Stimulated activated naive CD8-positive, alpha-beta T cell treated with anti-CD3 and anti-CD28 coated beads, Interleukin-15, Interleukin-2, amounts not matched to agents 100 ng/mL and 50 ng/mL, for 24 hours (primary cell): ENCODE measurements at regions not wholly inside any gene's neighbourhood (a gene's known extent, or its start where the extent isn't known, plus 50 kb on each side); places are given as distances from the start of the nearest gene placed in this dataset.

Experiments
- H3K27ac Mint-ChIP-seq: one replicate; pipeline ENCODE4 v1.8.0; 2021; ENCODE audit warnings: mild to moderate bottlenecking, mixed read lengths
- H3K27me3 Mint-ChIP-seq: one replicate; pipeline ENCODE4 v1.8.0; 2021; ENCODE audit warnings: mixed read lengths
- H3K36me3 Mint-ChIP-seq: one replicate; pipeline ENCODE4 v1.8.0; 2021; ENCODE audit warnings: low read depth, mixed read lengths
- H3K4me1 Mint-ChIP-seq: one replicate; pipeline ENCODE4 v1.8.0; 2021; ENCODE audit warnings: low read depth, mixed read lengths
- H3K4me3 Mint-ChIP-seq: one replicate; pipeline ENCODE4 v1.8.0; 2021; ENCODE audit warnings: mild to moderate bottlenecking, mixed read lengths
- H3K9me3 Mint-ChIP-seq: one replicate; pipeline ENCODE4 v1.8.0; 2021; ENCODE audit warnings: mixed read lengths

- H3K27ac Mint-ChIP-seq = peak overlapping the region; percentile 7
- no peaks in the 10 kb centered on the region for H3K36me3 Mint-ChIP-seq
- peaks cover 77% of the 10 kb centered on the region for H3K4me1 Mint-ChIP-seq
- H3K27me3 Mint-ChIP-seq = no peaks in the 10 kb centered on the region
- H3K9me3 Mint-ChIP-seq = no peaks in the 10 kb centered on the region
- H3K4me3 Mint-ChIP-seq = peak overlapping the region; percentile 8
Observed at GRCh38 chr3:187978433-187979011, 175.4 kb upstream of the LPP start.

- no peak overlapping the region for H3K27ac Mint-ChIP-seq
- H3K4me3 Mint-ChIP-seq = no peak overlapping the region
- H3K4me1 Mint-ChIP-seq = peaks cover 67% of the 10 kb centered on the region
- H3K27me3 Mint-ChIP-seq = no peaks in the 10 kb centered on the region
- H3K36me3 Mint-ChIP-seq = no peaks in the 10 kb centered on the region
- H3K9me3 Mint-ChIP-seq = no peaks in the 10 kb centered on the region
Observed at GRCh38 chr3:187979564-187979963, 174.4 kb upstream of the LPP start.

DNA sequence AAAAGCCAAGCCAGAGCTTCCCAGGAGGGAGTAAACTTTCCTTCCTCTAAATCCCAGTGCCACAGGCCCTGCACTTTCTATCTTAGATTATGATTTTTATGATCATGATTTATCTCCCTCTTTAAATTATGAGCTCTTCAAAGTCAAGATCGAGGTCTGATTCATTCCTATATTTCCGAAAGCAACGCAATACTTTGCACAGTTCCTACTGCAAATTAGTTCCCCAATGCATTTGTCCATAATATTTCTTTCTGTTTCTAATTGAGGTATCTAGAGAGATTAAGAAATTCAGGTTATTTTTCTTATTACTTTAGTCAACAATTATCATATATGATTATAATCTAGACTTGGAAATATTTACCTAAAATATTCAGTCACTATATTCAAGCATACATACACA is 173.1 kb upstream of the LPP start:
- Mint-ChIP-seq H3K4me1 (peaks cover 58% of the 10 kb centered on the region), H3K9me3 (no peaks in the 10 kb centered on the region), H3K27ac (no peak overlapping the region), H3K4me3 (no peak overlapping the region), H3K27me3 (no peaks in the 10 kb centered on the region), H3K36me3 (no peaks in the 10 kb centered on the region)

- H3K27ac Mint-ChIP-seq = no peak overlapping the region
- no peaks in the 10 kb centered on the region for H3K9me3 Mint-ChIP-seq
- no peaks in the 10 kb centered on the region for H3K27me3 Mint-ChIP-seq
- peaks cover 59% of the 10 kb centered on the region for H3K4me1 Mint-ChIP-seq
- no peaks in the 10 kb centered on the region for H3K36me3 Mint-ChIP-seq
- no peak overlapping the region for H3K4me3 Mint-ChIP-seq
Observed at GRCh38 chr3:187982142-187982541, 171.8 kb upstream of the LPP start.

GRCh38 chr3:187983484-187984124 is 170.4 kb upstream of the LPP start:
- Mint-ChIP-seq H3K36me3 (no peaks in the 10 kb centered on the region), H3K9me3 (no peaks in the 10 kb centered on the region), H3K27ac (no peak overlapping the region), H3K27me3 (no peaks in the 10 kb centered on the region), H3K4me3 (no peak overlapping the region), H3K4me1 (peaks cover 59% of the 10 kb centered on the region)

- Mint-ChIP-seq H3K4me3 (no peak overlapping the region), H3K9me3 (no peaks in the 10 kb centered on the region), H3K4me1 (peaks cover 39% of the 10 kb centered on the region)
Observed at GRCh38 chr3:187985647-187986046, 168.3 kb upstream of the LPP start.

GRCh38 chr3:187986514-187986934 is 167.4 kb upstream of the LPP start:
- no peaks in the 10 kb centered on the region for H3K9me3 Mint-ChIP-seq
- H3K36me3 Mint-ChIP-seq = no peaks in the 10 kb centered on the region
- no peak overlapping the region for H3K4me3 Mint-ChIP-seq
- H3K27me3 Mint-ChIP-seq = no peaks in the 10 kb centered on the region
- peaks cover 36% of the 10 kb centered on the region for H3K4me1 Mint-ChIP-seq
- peak overlapping the region; percentile 65 for H3K27ac Mint-ChIP-seq

More at GRCh38 chr3:187985647-187986046, 168.3 kb upstream of the LPP start:
- no peaks in the 10 kb centered on the region for H3K27me3 Mint-ChIP-seq
- no peak overlapping the region for H3K27ac Mint-ChIP-seq
- no peaks in the 10 kb centered on the region for H3K36me3 Mint-ChIP-seq

DNA sequence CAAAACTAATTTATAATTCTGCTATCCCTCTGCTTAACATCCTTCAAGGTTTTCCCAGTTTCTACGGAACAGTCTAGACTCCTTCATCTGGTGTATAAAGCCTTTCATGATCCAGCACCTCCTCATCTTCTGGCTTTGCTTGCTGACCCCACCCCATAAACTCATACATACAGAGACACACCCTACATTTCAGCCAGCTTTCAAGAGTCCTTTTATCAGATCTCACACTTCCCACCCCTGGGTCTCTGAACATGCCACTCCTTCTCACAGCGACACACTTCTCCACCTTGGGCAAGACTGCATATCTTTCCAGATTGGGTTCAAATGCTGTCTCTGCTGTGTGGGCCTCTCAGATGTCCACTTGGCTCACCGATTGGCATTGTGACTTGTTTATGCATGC is 166.8 kb upstream of the LPP start:
- Mint-ChIP-seq H3K4me1 (peaks cover 32% of the 10 kb centered on the region), H3K27ac (peak overlapping the region; percentile 65), H3K36me3 (no peaks in the 10 kb centered on the region), H3K9me3 (no peaks in the 10 kb centered on the region), H3K4me3 (no peak overlapping the region), H3K27me3 (no peaks in the 10 kb centered on the region)

DNA sequence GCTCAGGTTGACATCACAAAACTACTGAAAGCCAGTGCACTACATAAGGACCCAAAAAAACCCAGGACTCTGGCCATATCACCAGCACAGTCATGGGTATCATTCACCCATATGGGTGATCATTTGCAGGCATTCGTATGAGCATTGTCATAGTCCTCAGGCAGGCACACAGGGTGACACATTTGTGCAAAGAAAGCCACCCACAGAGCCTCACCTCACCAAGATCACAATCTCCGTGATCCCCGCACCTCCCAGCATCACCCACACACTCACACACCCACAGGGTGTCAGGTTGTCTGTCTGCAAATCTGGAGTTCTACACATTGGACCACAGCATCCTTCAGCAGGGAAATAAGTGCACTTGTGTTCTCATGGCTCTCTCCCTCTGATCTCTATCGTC is 166.0 kb upstream of the LPP start:
- Mint-ChIP-seq H3K36me3 (no peaks in the 10 kb centered on the region), H3K27me3 (no peaks in the 10 kb centered on the region), H3K27ac (peak overlapping the region; percentile 65), H3K4me3 (no peak overlapping the region), H3K4me1 (peaks cover 29% of the 10 kb centered on the region), H3K9me3 (no peaks in the 10 kb centered on the region)

DNA sequence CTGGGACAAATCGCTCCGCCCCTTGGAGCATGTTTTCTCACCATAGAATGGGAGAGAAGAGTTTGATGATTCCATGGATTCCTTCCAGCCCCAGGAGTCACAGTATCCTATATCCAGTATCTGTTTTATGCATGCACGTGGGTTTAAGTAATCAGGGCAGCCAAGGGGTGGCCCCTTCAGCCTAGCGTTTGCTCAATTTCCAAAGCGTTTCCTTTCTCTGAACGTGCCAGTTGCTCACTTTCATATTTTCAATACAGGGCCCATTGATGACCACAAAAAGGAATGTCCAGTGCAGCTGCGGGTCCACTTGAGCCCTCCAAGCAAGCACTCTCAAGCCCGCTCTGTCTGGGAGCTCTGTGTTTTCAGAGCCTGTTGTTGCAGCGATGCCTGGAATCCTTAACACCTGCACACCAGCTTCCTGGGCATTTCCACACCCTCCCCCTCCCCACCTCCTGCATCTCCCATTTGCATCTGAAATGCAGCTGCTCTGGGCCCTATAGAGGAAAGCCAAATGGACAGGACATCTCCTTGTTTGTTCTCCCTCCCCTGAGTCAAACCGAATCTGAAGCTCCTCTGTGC is 164.3 kb upstream of the LPP start:
- no peaks in the 10 kb centered on the region for H3K36me3 Mint-ChIP-seq
- no peaks in the 10 kb centered on the region for H3K9me3 Mint-ChIP-seq
- H3K27me3 Mint-ChIP-seq = no peaks in the 10 kb centered on the region
- no peak overlapping the region for H3K27ac Mint-ChIP-seq
- H3K4me1 Mint-ChIP-seq = peaks cover 47% of the 10 kb centered on the region
- no peak overlapping the region for H3K4me3 Mint-ChIP-seq

GRCh38 chr3:187992609-187993008 is 161.3 kb upstream of the LPP start:
- Mint-ChIP-seq H3K27ac (no peak overlapping the region), H3K4me1 (peaks cover 46% of the 10 kb centered on the region), H3K9me3 (no peaks in the 10 kb centered on the region), H3K36me3 (no peaks in the 10 kb centered on the region), H3K4me3 (no peak overlapping the region), H3K27me3 (no peaks in the 10 kb centered on the region)

GRCh38 chr3:187994221-187995042 is 159.5 kb upstream of the LPP start:
- peak overlapping the region; percentile 85 for H3K27ac Mint-ChIP-seq
- no peaks in the 10 kb centered on the region for H3K36me3 Mint-ChIP-seq
- peak overlapping the region; percentile 35 for H3K4me3 Mint-ChIP-seq
- peaks cover 51% of the 10 kb centered on the region for H3K4me1 Mint-ChIP-seq
- H3K27me3 Mint-ChIP-seq = no peaks in the 10 kb centered on the region
- H3K9me3 Mint-ChIP-seq = no peaks in the 10 kb centered on the region

GRCh38 chr3:187995043-187995400 is 158.9 kb upstream of the LPP start:
- Mint-ChIP-seq H3K27ac (no peak overlapping the region), H3K4me1 (peaks cover 57% of the 10 kb centered on the region), H3K4me3 (no peak overlapping the region), H3K36me3 (no peaks in the 10 kb centered on the region), H3K27me3 (no peaks in the 10 kb centered on the region), H3K9me3 (no peaks in the 10 kb centered on the region)

- H3K27ac Mint-ChIP-seq = no peak overlapping the region
- no peaks in the 10 kb centered on the region for H3K27me3 Mint-ChIP-seq
- no peaks in the 10 kb centered on the region for H3K36me3 Mint-ChIP-seq
- H3K4me1 Mint-ChIP-seq = peaks cover 64% of the 10 kb centered on the region
- H3K4me3 Mint-ChIP-seq = no peak overlapping the region
- H3K9me3 Mint-ChIP-seq = no peaks in the 10 kb centered on the region
Observed at GRCh38 chr3:187995667-187996066, 158.3 kb upstream of the LPP start.

- Mint-ChIP-seq H3K9me3 (no peaks in the 10 kb centered on the region), H3K27me3 (no peaks in the 10 kb centered on the region), H3K4me3 (no peak overlapping the region), H3K27ac (no peak overlapping the region), H3K4me1 (peaks cover 72% of the 10 kb centered on the region), H3K36me3 (no peaks in the 10 kb centered on the region)
Observed at GRCh38 chr3:187996609-187997008, 157.3 kb upstream of the LPP start.
